ENCODE measurements at regions not wholly inside any gene's neighbourhood (a gene's known extent, or its start where the extent isn't known, plus 50 kb on each side); places are given as distances from the start of the nearest gene placed in this dataset.

DNA sequence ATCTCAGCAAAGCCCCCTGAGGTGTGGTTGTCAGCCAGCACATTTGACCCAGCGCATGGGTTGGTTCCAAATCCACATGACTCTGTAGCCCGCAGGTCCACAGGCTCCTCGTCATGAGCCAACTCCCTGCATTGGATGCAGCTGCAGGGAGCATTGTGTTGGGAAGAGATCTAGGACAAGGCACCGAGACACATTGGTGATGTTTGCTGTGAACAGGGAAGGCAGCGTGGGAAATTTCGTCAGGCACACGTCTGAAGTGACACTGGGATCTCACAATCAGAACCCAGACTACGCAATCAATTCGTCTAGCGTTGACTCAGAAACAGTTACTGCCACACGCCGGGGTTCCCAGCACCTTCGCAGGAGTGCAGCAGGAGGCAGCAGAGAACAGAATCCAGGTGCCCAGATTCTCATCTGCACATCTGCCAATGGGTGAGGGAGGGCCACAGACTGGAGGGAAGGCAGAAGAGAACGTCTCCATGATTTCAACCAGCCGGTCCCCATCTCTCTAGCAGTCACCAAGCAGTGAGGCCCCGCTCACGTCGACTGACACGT lies 177.0 kb downstream of the TTLL2 start:
- DNase-seq, result no peak
- intact Hi-C loops (cut with DNase I), result no loop called here

DNA sequence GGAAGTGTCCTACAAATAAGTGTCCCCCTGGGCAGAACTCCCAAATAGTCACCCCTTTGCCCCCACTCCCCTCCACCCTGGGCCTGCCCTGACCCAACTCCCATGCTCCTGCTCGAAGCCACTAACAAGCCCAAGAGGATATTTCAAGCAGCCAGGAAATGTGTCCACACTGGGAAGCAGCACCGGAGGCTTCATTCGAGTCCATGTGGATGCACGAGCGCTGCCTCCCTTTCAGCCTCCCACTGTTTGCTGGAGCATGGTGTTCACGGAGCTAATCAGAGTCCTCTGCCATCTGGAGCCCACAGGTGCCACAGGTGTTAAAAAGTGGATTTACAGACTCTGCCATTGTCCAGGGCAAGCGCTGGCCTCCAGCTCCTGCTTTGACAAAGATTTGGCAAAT lies 177.6 kb downstream of the TTLL2 start:
- intact Hi-C loops (cut with DNase I), result no loop called here
- ATAC-seq (ENCODE audit: poor library complexity), result no peak

More for the DNA sequence above, 177.0 kb downstream of the TTLL2 start:
- ATAC-seq (ENCODE audit: poor library complexity), result no peak

DNA sequence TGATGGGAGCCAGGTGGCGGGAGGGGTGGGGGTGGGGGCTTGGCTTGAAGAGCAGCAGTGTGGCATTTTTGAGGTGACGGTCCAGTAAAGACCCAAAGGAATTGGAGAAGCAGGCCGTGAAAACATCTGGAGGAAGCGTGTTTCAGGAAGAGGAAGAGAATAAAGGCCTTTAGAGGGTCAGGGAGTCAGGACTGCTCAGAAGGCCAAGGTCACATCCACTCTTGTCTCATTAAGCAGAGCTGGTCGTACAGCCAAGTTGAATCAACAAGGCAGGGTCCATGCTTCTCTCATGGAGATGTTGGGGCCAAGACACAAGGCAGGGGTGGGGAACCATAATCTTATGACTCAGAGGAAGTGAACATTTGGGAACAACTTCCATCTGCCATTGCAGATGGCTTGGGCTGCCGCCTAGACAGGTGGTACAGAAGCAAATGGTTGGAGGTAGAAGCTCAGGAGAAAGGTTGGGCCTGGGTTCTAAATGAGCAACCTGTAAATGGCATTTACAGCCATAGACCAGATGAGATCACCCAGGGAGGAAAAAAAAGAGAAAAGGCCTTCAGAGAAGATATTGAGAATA lies 179.6 kb downstream of the TTLL2 start:
- DNase-seq (no peak), ATAC-seq (ENCODE audit: poor library complexity) (peak; percentile 40)
- intact Hi-C loops (cut with DNase I), result no loop called here

More for the DNA sequence above, 177.6 kb downstream of the TTLL2 start:
- no peak for DNase-seq

DNA sequence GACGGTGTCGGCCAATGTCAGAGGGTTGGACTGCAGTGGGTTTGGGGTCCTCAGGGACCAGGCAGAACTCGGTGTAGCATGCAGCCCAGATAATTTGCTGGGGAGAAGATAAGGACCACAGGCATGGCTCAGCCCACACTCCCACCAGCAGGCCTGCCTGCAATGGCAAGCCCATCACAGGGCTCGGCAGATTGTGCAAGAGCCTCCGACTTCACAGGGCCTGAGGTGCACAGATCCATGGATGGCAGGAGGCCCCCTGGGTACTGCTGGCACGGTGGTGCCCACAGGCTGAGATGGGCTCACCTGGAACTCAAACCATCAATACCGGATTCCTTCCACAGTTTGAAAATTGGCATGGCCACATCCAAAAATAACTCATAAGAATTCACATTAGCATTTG lies 180.3 kb downstream of the TTLL2 start:
- DNase-seq (peak; percentile 32), ATAC-seq (ENCODE audit: poor library complexity) (no peak)
- intact Hi-C loops (cut with DNase I), result no loop called here

DNA sequence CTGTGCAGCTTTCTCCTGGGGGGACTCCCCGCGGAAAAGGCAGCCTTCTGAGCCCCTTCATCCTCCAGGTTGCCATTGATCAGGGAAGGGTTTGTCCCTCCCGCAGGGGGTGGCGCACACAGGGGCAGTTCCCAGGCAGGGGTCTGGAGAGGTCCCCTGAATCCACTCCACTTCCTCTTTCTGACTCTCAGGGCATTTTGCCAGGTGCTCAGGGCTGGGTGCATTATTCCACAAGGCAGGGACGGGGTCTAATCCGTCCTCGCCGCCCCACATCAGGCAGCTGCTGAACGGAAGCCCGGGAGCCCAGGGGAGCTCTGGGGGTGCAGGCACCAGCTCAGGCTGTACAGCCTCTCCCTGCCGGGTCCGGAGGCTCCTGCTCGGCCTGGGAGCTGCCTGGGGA lies 180.9 kb downstream of the TTLL2 start:
- ATAC-seq (ENCODE audit: poor library complexity) (no peak), DNase-seq (no peak)
- intact Hi-C loops (cut with DNase I), result no loop called here

DNA sequence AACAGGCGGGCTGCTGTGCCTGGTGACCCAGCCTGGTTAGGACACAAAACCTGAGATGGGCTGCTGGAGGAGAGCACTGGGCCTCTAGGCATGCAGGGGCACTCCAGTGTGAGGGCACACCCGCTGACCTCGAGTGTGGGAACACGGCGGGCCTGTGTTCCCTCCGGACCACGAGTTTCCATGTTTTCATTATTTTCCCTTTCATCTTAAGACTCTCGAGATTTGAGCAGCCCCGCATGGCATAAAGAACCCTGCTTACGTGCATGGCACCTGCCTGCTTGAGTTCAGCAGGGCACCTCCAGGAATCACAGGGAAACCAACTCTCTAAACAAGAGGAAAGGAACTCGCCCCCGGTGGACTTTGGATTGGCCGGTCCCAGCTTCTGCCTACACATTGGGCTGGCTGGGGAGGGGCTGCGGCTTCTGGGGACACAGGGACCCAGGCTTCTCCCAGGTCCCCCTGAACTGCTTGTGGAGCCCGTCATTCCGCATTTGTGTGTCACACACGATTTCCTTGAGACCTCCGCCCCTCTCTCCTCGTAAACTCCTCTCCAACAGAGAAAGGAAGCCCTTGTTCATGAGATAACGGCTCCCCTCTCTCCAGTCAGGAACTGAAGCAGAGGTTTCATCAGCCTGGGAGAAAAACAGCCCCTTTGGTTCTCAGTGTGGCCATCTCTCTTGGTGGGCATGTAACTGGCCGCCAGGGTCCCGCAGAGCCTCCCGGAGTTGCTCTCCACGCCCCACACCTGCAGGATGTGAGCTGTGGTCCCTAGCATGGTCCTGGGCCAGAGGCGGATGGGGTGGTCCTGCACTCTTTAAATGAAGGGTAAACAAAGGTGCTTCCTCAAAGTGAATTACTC lies 181.8 kb downstream of the TTLL2 start:
- DNase-seq (no peak), ATAC-seq (ENCODE audit: poor library complexity) (no peak)
- intact Hi-C loops (cut with DNase I), result no loop called here

DNA sequence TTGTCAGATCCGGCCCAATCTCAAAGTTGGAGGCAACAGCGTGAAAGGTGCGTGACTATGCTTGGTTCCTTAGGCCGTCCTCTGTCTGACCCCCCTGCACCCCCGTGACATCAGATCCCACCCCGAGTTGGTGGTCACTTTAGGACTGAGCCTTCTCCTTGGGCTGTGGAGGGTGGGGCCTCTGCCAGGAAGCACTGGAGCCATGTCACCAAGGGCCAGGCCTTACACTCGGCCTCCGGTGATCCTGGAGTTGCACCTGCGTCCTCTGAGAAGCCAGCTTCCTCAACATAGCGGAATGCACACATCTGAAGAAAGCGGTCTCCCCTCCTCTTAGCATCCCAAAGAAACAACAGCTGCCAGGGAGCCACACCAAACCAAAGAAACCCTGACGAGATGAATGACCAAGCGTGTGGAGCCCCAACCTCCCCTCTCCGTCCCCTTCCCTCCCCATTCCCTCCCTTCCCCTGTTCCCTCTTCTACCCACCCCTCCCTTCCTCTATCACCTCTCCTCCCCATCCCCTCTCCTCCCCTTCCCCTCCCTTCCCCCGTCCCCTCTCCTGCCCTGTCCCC lies 182.6 kb downstream of the TTLL2 start:
- intact Hi-C loops (cut with DNase I), result no loop called here

DNA sequence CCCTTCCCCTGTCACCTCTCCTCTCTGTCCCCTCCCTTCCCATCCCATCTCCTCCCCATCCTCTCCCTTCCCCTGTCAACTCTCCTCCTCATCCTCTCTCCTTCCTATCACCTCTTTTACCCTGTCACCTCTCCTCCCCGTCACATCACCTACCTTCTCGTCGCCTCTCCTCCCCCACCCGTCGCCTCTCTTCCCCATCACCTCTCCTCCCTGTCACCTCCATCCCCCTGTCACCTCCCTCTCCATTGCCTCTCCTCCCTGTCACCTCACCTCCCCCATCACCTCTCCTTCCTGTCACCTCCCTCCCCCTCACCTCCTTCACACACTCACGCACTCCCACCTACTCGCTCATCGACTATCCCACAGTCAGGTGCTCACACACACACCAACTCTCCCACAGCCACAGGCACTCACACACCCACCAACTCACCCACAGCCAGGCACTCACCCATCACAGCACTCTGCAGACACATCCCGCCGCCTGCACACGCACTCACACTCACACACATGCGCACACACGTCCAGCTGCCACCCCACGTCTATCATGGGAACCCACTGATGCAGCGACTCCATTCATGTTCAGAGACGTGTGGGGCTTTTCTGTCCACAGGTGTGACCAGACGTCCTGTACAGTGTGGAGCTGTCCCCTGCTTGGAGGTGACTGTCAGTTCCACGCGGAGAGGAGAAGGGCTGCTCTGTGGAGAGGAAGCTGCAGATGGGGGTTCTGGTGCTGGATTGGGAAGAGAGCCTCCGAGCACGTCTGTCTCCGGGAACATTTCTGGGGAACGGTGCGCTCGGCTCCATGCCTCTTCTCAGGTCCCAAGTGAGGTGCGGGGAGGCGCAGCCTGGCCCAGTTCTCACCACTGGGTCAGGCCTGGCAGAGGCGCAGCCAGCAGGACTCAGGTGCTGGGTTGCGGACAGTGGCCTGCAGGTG lies 184.3 kb downstream of the TTLL2 start:
- DNase-seq, result peak; percentile 34
- intact Hi-C loops (cut with DNase I), result no loop called here
- no peak for ATAC-seq (ENCODE audit: poor library complexity)

More for the DNA sequence above, 182.6 kb downstream of the TTLL2 start:
- ATAC-seq (ENCODE audit: poor library complexity) (no peak), DNase-seq (no peak)

DNA sequence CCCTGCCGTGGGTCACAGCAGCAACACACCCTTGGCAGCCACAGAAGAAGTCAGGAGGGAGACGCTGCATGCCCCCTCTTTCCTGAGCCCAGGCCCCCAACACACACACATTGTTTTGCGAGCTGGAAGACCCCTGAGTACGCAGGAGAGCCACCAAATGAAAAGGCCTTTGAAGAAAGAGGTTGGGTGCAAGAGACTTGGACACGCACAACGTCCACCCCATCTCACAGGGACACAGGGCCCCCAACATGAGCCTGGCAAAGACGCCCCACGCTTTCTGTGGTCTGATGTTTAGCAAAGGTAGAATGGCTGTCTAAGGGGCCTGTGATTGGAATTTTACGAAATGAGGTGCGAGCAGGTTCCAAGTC lies 185.0 kb downstream of the TTLL2 start:
- ATAC-seq (ENCODE audit: poor library complexity) (no peak), DNase-seq (no peak)
- intact Hi-C loops (cut with DNase I), result no loop called here

DNA sequence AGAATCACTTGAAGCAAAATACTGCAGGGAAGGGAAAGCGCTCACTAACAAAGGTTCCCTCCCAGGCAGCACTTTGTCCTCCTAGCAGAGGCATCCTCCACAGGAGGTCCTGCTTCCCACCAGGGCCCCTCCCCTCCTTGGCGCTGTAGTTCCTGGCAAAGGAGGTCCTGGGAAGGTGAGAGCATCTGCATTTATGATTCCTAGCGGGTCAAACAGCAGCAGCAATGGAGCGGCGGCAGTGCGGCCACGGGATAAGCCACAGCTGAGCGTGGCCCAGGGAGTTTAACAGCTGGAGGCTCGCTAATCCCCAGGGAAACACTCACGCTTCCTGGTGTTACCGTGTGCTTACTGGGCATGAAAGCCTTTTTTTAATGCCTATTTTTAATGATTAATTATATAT lies 185.8 kb downstream of the TTLL2 start:
- intact Hi-C loops (cut with DNase I), result no loop called here
- no peak for DNase-seq
- ATAC-seq (ENCODE audit: poor library complexity), result no peak

DNA sequence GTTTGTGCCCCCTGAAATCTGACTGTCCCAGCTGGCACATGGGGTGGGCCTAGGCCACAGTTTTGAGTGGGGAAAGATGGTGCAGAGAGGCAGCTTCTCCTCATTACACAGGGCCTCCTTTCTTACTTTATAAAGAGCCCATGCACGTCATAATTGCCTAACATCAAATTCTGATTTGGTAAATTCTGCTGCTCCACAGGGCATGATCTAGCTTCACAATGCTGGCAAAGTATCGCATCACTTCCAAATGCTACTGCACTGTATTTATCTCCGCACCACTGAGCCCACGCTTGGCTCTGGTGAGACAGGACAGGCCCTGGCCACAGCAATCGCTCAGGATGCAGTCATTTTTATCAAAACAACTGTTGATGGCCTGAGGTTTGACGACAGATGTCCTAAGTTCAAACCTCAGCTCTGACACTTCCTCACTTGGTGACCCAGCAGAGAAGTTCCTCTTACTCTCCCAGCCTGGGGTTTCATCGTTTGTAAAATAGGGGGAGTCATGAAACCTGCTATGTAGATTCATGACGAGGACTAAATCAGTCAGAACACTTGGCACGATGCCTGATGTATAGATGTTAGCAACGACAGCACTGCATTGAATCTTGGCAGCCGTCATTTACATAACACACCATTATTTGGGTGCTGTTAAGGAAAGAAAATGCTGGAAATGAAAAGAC lies 187.9 kb downstream of the TTLL2 start:
- DNase-seq (no peak), ATAC-seq (ENCODE audit: poor library complexity) (no peak)
- intact Hi-C loops (cut with DNase I), result no loop called here

DNA sequence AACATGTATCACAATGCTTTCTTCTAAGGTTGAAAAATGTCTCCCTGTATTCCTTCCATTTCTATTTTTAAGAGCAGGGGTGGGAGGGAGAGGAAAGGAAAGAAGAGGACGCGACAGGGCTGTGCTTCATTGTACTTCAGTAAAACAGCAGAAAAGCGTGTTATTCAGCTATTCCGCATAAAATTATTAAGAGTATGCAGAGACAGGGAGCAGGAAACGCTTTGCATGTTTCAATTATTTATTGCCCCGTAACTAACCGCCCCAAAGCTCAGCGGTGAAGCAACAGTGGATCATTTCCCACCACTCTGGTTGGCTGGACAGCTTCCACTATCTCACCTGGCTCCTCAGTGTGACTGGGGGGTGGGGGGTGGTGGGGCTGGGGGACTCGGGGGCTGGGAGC lies 188.9 kb downstream of the TTLL2 start:
- no peak for DNase-seq
- intact Hi-C loops (cut with DNase I), result no loop called here
- ATAC-seq (ENCODE audit: poor library complexity), result no peak

DNA sequence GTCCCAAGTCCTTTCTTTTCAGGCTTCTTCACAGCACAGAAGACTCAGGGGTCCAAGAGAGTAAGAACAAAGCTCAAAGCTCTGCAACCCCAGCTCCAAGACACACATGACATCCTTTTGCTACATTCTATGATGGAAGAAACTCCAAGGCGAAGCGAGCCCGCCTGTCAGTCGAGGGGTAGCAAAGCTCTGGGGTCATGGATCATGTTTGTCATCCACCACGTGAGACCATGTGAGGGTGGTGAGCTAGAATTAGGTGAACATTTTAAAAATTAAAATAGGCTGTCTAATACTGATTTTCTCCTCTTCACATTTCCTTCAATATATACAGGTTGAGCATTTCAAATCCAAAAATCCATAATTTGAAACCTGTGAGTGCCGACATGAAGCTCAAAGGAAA lies 189.6 kb downstream of the TTLL2 start:
- ATAC-seq (ENCODE audit: poor library complexity) (no peak), DNase-seq (no peak)
- intact Hi-C loops (cut with DNase I), result no loop called here

DNA sequence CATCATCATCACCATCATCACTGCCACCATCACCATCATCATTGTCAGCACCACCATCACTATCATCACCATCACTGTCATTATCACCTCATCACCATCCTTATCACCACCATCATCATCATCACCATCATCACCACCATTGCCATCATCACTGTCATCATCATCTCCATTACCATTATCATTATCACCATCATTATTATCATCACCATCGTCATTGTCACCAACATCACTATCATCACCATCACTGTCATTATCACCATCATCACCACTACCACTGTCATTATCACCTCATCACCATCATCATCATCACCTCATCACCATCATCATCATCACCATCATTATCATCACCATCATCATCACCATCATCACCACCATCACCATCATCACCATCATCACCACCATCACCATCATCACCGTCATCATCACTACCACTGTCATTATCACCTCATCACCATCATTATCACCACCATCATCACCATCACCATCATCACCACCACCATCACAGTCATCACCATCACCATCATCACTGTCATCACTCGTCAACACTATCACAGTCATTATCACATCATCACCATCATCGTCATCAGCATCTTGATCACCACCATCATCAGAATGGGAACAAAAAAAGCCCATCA lies 191.1 kb downstream of the TTLL2 start:
- intact Hi-C loops (cut with DNase I), result no loop called here
- no peak for ATAC-seq (ENCODE audit: poor library complexity)
- no peak for DNase-seq

DNA sequence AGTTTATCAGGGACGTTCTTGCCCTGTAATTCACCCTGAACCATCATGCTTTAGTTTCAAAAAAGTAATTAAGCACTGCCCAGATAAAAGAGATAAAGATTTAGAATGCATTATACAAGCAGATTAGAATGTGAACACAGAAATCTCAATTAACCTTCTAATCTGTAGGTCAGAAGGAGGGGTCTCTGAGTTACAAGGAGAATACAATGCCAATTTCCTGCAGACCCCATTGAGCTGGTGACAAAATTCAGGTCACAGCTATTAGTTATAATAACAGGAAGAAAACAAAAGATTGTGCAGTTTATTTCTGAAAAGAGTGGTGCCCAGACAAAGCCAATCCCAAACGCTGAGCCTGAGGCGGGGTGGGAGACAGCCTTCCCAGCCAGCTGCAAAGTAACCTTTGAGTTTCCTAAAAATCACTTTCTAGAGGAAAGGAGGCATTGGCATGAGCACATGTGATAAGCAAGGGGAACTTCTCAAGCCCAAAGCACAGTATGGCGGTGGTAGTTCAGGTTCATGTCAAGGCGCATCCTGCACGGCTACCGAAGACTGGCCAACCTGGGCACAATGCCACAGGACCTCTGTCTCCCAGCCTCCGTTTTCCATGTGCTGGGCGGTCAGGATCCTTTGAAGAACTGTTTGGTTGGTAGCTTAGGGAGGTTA lies 192.5 kb downstream of the TTLL2 start:
- DNase-seq, result no peak
- ATAC-seq (ENCODE audit: poor library complexity), result no peak
- intact Hi-C loops (cut with DNase I), result no loop called here

DNA sequence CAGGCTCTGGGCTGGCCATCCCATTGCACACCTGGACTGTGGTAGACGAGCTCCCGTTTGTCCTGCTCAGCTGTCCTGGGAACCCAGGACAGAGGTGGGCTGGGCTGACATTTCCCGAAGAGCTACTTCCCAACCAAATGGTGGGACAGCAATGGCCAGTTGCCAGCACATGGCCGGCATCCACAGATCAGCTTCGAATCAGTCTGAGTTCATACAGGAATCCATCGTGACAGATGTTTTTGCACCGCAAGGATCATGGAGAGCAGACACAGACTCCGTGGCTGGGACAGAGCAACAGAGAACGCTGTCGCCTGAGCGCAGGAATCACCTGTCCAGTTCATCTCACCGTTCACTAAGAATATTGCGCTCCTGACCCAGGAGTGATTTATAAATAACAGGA lies 198.5 kb downstream of the TTLL2 start:
- ATAC-seq (ENCODE audit: poor library complexity) (no peak), DNase-seq (no peak)
- intact Hi-C loops (cut with DNase I), result no loop called here

DNA sequence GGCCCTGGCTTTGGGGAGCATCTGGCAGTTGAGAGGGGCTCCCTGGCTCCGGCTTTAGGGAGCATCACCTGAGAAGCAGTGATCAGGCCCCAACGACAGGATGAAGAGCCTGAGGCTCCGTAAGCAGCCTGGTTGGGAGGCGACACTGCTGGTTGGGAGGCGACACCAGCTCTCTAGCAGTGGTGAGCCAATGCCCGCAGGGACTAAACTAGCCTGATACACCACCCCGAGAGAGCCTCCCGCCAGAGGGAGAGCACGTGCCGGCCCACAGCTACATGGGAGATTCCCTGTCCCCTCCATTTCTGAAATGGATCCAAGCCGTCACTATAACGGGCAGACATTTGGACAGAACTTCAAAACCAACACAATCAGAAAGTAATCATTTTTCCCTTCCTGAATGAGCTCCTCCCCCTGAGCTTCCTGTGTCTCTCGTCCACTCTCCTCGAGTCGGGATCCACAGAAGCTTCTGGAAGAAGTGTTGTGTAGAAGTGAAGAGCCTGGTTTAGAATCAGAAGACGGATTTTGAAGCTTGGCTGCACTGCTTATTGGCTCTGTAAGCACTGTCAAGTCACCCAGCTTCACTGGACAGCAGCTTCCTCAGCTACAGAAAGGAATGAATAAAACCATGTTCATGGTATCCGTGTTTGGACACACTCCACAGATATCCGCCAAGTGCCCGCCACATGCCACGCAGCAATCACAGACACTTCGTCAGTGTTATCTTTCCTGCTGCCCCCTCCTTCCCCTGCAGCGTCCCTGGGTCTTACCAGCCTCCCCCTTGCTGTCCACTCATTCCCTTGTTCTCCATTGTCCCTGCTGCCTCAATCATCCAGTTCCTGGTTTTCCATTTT lies 199.6 kb downstream of the TTLL2 start:
- DNase-seq, result no peak
- intact Hi-C loops (cut with DNase I), result no loop called here

More for the DNA sequence above, 199.6 kb downstream of the TTLL2 start:
- peak; percentile 58 for ATAC-seq (ENCODE audit: poor library complexity)
